NT2/D1 (cell line): ENCODE measurements at regions not wholly inside any gene's neighbourhood (a gene's known extent, or its start where the extent isn't known, plus 50 kb on each side); places are given as distances from the start of the nearest gene placed in this dataset.

ENCODE experiments used
- DNase-seq: peaks from one replicate; pipeline ENCODE4 v3.0.0-alpha.2; 2011; ENCODE audit warnings: low read depth, low spot score
- H3K27me3 ChIP-seq: 2 replicates; pipeline ENCODE4 v1.6.0; 2011; ENCODE audit warnings: mild to moderate bottlenecking; ENCODE audit not compliant: insufficient read length, insufficient read depth
- H3K36me3 ChIP-seq: 2 replicates; pipeline ENCODE4 v1.6.1; 2011; ENCODE audit warnings: mild to moderate bottlenecking, low read length, mixed read lengths; ENCODE audit not compliant: insufficient read depth, insufficient read length
- H3K4me1 ChIP-seq: 2 replicates; pipeline ENCODE4 v1.5.1; 2011; ENCODE audit not compliant: insufficient read depth, insufficient read length
- H3K4me3 ChIP-seq: 2 replicates; pipeline ENCODE4 v1.5.1; 2011; ENCODE audit warnings: low read depth; ENCODE audit not compliant: insufficient read length
- H3K9ac ChIP-seq: 2 replicates; pipeline ENCODE4 v1.6.0; 2011; ENCODE audit warnings: low read depth; ENCODE audit not compliant: insufficient read length
- H3K9me3 ChIP-seq: 2 replicates; pipeline ENCODE4 v1.5.1; 2011; ENCODE audit warnings: mild to moderate bottlenecking, low read length; ENCODE audit not compliant: insufficient read depth
- SUZ12 ChIP-seq: IDR thresholded peaks from 2 replicates; pipeline ENCODE4 v1.6.1; 2011; ENCODE audit not compliant: insufficient read length, insufficient read depth; ENCODE audit errors: extremely low read depth
- YY1 ChIP-seq: IDR thresholded peaks from 2 replicates; pipeline ENCODE4 v1.6.1; 2011; ENCODE audit not compliant: insufficient read length, insufficient read depth
- ZNF274 ChIP-seq: IDR thresholded peaks from 2 replicates; pipeline ENCODE4 v1.6.1; 2011; ENCODE audit warnings: mild to moderate bottlenecking, low read depth, low read length

DNA sequence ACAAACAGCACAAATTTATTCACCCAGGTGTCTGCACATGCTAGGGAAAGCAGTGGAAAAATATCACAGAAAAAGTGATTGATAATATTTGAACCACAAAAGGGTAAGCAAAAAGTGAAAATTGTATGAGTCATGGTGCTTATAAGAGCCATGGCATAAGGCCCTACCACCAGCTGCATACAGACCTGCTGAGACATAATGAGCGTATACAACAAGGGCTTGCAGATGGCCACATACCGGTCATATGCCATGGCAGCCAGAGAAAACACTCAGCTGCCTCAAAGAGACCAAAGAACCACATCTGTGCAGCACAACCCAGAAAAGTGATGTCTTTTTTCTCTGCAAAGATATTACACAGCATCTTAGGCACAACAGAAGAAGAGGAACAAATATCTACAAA lies 71.4 kb upstream of the OR9G4 start:
- no peak for DNase-seq
- no peak for TF ChIP-seq SUZ12
- H3K9me3 ChIP-seq, result peaks cover 12% of the 10 kb centered on the region; the same call in 1 of the 2 replicates
- no peaks in the 10 kb centered on the region for H3K4me1 ChIP-seq
- no peaks in the 10 kb centered on the region for H3K36me3 ChIP-seq
- H3K4me3 ChIP-seq, result no peak overlapping the region
- H3K9ac ChIP-seq, result no peak overlapping the region
- no peaks in the 10 kb centered on the region for H3K27me3 ChIP-seq

DNA sequence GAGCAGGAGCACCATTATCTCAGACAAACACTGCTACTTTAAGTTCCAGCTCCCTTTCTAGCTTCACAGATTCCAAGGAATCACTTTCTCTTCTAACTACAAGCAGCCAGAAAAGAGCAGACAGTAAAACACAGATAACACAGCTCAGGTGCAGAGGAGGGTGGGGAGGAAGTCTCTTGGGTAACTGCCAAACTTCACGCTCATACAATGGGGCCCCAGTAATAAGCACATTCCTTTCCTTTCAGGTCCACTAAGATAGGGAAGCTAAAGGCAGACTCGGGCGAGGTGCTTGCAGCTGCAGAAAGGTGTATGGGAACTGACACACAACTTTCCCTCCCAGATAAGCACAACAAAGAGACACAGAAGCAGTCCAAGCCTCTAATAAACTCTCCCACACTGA lies 69.2 kb upstream of the OR9G4 start:
- Histone ChIP-seq H3K27me3 (no peaks in the 10 kb centered on the region), H3K4me3 (no peak overlapping the region), H3K9me3 (peaks cover 12% of the 10 kb centered on the region; the same call in 1 of the 2 replicates), H3K4me1 (no peaks in the 10 kb centered on the region), H3K36me3 (no peaks in the 10 kb centered on the region), H3K9ac (no peak overlapping the region)
- TF ChIP-seq YY1 (no peak), SUZ12 (no peak), ZNF274 (no peak)
- DNase-seq, result no peak

DNA sequence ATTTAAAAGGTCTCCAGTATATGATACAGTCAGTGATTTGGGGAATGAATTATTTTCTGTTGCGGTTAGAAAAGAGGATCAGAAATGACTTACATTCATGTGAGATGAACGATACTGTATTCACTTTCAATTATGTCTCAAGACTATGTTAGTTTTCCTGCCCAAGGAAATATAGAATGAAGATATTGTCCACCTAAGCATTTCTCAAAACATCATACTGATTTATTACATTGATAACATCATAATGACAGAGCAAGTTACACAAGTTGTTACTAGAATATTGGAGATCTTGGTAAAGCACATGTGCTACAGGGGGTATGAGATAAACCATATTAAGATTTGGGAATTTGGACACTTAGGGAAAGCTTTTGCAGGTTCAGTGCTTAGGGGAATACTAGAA lies 67.8 kb upstream of the OR9G4 start:
- H3K27me3 ChIP-seq, result no peaks in the 10 kb centered on the region
- H3K36me3 ChIP-seq, result no peaks in the 10 kb centered on the region
- TF ChIP-seq SUZ12 (no peak), ZNF274 (no peak), YY1 (no peak)
- peaks cover 12% of the 10 kb centered on the region; the same call in 1 of the 2 replicates for H3K9me3 ChIP-seq
- DNase-seq, result no peak
- H3K4me3 ChIP-seq, result no peak overlapping the region
- no peaks in the 10 kb centered on the region for H3K4me1 ChIP-seq
- no peak overlapping the region for H3K9ac ChIP-seq

DNA sequence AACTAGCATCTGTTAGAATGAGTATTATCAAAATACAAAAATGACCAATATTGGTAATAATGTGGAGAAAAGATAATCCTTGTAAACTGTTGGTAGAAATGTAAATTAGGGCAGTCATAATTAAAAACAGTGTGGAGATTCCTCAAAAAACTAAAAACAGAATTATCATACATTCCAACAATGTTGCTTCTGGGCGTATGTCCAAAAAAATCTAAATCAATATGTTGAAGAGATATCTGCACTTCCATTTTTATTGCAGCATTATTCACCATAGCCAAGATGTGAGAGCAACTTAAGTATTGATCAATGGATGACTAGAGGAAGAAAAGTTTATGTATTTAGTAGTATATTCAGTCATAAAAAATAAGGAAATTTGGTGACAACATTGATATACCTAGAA lies 59.8 kb upstream of the OR9G4 start:
- Histone ChIP-seq H3K4me3 (no peak overlapping the region), H3K9me3 (no peaks in the 10 kb centered on the region), H3K36me3 (no peaks in the 10 kb centered on the region), H3K9ac (no peak overlapping the region), H3K27me3 (no peaks in the 10 kb centered on the region), H3K4me1 (no peaks in the 10 kb centered on the region)
- no peak for DNase-seq
- no peak for TF ChIP-seq ZNF274
- TF ChIP-seq SUZ12, result no peak
- TF ChIP-seq YY1, result no peak

DNA sequence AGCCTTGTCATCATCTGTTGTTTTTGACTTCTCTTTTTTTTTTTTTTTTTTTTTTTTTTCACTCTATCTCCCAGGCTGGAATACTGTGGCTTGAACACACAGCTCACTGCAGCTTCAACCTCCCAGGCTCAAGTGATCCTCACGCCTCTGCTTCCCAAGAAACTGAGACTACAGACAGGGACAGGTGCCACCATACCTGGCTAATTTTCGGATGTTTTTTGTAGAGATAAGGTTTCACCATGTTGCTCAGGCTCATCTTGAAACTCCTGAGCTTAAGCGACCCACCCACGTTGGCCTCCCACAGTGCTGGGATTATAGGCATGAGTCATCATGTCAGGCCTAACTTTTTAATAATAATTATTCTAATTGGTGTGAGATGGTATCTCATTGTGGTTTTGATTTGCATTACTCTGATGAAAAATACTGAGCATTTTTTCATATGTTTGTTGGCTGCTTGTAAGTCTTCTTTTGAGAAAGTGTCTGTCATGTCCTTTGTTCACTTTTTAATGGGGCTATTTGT lies 51.3 kb upstream of the OR9G4 start:
- no peak for DNase-seq
- H3K9me3 ChIP-seq, result no peaks in the 10 kb centered on the region
- H3K36me3 ChIP-seq, result no peaks in the 10 kb centered on the region
- no peak for TF ChIP-seq YY1
- TF ChIP-seq SUZ12, result no peak
- no peak for TF ChIP-seq ZNF274
- no peaks in the 10 kb centered on the region for H3K27me3 ChIP-seq
- H3K4me3 ChIP-seq, result no peak overlapping the region
- H3K9ac ChIP-seq, result no peak overlapping the region
- no peaks in the 10 kb centered on the region for H3K4me1 ChIP-seq
